Upper lobe of left lung (tissue), 6 donors: ENCODE measurements at regions not wholly inside any gene's neighbourhood (a gene's known extent, or its start where the extent isn't known, plus 50 kb on each side); places are given as distances from the start of the nearest gene placed in this dataset.

Experiments used
- ATAC-seq, 2 donors: fragments of 200-7000 bp; cut with Tn5 transposase; one replicate each; pipeline ENCODE4 v1.9.1; 2022; ENCODE audit warnings: mild to moderate bottlenecking in 2 of 2, moderate library complexity in 2 of 2; ENCODE audit not compliant: low FRiP score in 2 of 2
- DNase-seq, 2 donors: peaks; one replicate each; pipeline ENCODE4 v3.0.0-alpha.2; 2019 to 2020
- H3K27ac ChIP-seq, 4 donors: fragments of 200-600 bp; sonication (generic); one replicate each; pipeline ENCODE4 v1.5.1; 2016 to 2019
- H3K27me3 ChIP-seq, 4 donors: fragments of 200-600 bp; sonication (generic); one replicate each; pipeline ENCODE4 v1.5.1; 2017 to 2019
- H3K36me3 ChIP-seq, 4 donors: fragments of 200-600 bp; sonication (generic); one replicate each; pipeline ENCODE4 v1.5.1; 2016 to 2019
- H3K4me1 ChIP-seq, 4 donors: fragments of 200-600 bp; sonication (generic); one replicate each; pipeline ENCODE4 v1.5.1; 2018 to 2019
- H3K4me3 ChIP-seq, 4 donors: fragments of 200-600 bp; sonication (generic); one replicate each; pipeline ENCODE4 v1.5.1; 2017 to 2019; ENCODE audit warnings: mild to moderate bottlenecking in 2 of 4, moderate library complexity in 1 of 4
- H3K9me3 ChIP-seq, 4 donors: fragments of 200-600 bp; sonication (generic); one replicate each; pipeline ENCODE4 v1.5.1; 2018 to 2019
- CTCF ChIP-seq, 6 experiments: fragments of 450-650 bp in 4 of 6; fragments of 200-600 bp in 2 of 6; sonication (generic) in 2 of 6; IDR thresholded peaks; one replicate each; pipeline ENCODE4 v1.5.1; 2016 to 2019; ENCODE audit warnings: antibody characterized with exemption in 6 of 6
- EP300 ChIP-seq, 4 donors: sonication (generic); formaldehyde crosslinking; IDR thresholded peaks; one replicate each; pipeline ENCODE4 v1.5.1; 2017; ENCODE audit warnings: antibody characterized with exemption in 4 of 4, control low read depth in 2 of 4
- POLR2A ChIP-seq, 4 donors: fragments of 450-650 bp; IDR thresholded peaks; one replicate each; pipeline ENCODE4 v1.5.1; 2016 to 2017; ENCODE audit warnings: antibody characterized with exemption in 4 of 4, mild to moderate bottlenecking in 2 of 4
- POLR2AphosphoS5 ChIP-seq, 2 donors: sonication (generic); formaldehyde crosslinking; IDR thresholded peaks; one replicate each; pipeline ENCODE4 v1.5.1; 2017; ENCODE audit warnings: antibody characterized with exemption in 2 of 2
- WGBS, 2 donors: methylation state at CpG; one replicate each; pipeline ENCODE4 v1.1.5; 2017 to 2018; 5-methylcytosine and 5-hydroxymethylcytosine counted together
- donor health status: DM: no; HTN: no; CAD: no; lungs with moderate emphysema.
- donor health status: DM: no; HTN: yes; CAD: no; lungs with severe emphysema.

GRCh38 chr4:100657187-100657586 is 139.4 kb upstream of the EMCN start:
- no peak for ATAC-seq
- TF ChIP-seq EP300 (IDR thresholded peaks at IDR 0.05) = no peak
- no peak for TF ChIP-seq POLR2AphosphoS5 (IDR thresholded peaks at IDR 0.05)
- no peak for TF ChIP-seq POLR2A (IDR thresholded peaks at IDR 0.05)
- TF ChIP-seq CTCF (IDR thresholded peaks at IDR 0.05) = no peak
- H3K4me3 ChIP-seq = no peak overlapping the region

GRCh38 chr4:100651499-100652175 is 133.8 kb upstream of the EMCN start:
- WGBS, 2 donors = 66 to 68% methylated on average over 3 of the region's 3 CpGs

More at GRCh38 chr4:100657187-100657586, 139.4 kb upstream of the EMCN start:
- no peaks in the 10 kb centered on the region for H3K36me3 ChIP-seq
- H3K27me3 ChIP-seq = no peaks in the 10 kb centered on the region
- peaks cover 0 to 2% (median 0%) of the 10 kb centered on the region in 4 donors for H3K4me1 ChIP-seq
- no peak for DNase-seq
- H3K27ac ChIP-seq = peak overlapping the region in 1 of 4 donors; percentile 46
- H3K9me3 ChIP-seq = no peaks in the 10 kb centered on the region

GRCh38 chr4:100649417-100649816 is 131.6 kb upstream of the EMCN start:
- no peaks in the 10 kb centered on the region for H3K36me3 ChIP-seq
- ATAC-seq = no peak
- DNase-seq = no peak
- no peak overlapping the region for H3K4me3 ChIP-seq
- 61 to 65% methylated on average over 1 of the region's 1 CpG for WGBS, 2 donors
- no peaks in the 10 kb centered on the region for H3K27me3 ChIP-seq
- peak overlapping the region in 1 of 4 donors; percentile 48 for H3K27ac ChIP-seq
- H3K4me1 ChIP-seq = peaks cover 0 to 7% (median 0%) of the 10 kb centered on the region in 4 donors
- TF ChIP-seq EP300 (IDR thresholded peaks at IDR 0.05) (peak in 1 of 4 donors; percentile 38), CTCF (IDR thresholded peaks at IDR 0.05) (no peak)
- H3K9me3 ChIP-seq = no peaks in the 10 kb centered on the region

More at GRCh38 chr4:100651499-100652175, 133.8 kb upstream of the EMCN start:
- DNase-seq (no peak), ATAC-seq (peak in 1 of 2 donors; percentile 31)
- H3K27ac ChIP-seq = no peak overlapping the region
- no peaks in the 10 kb centered on the region for H3K36me3 ChIP-seq
- no peak overlapping the region for H3K4me3 ChIP-seq
- H3K27me3 ChIP-seq = no peaks in the 10 kb centered on the region
- H3K4me1 ChIP-seq = peaks cover 0 to 7% (median 0%) of the 10 kb centered on the region in 4 donors
- no peaks in the 10 kb centered on the region for H3K9me3 ChIP-seq
- TF ChIP-seq CTCF (IDR thresholded peaks at IDR 0.05) = no peak
- TF ChIP-seq POLR2AphosphoS5 (IDR thresholded peaks at IDR 0.05) = no peak
- no peak for TF ChIP-seq EP300 (IDR thresholded peaks at IDR 0.05)
- TF ChIP-seq POLR2A (IDR thresholded peaks at IDR 0.05) = no peak

- H3K27ac ChIP-seq = no peak overlapping the region
- H3K4me3 ChIP-seq = no peak overlapping the region
- no peaks in the 10 kb centered on the region for H3K9me3 ChIP-seq
- H3K4me1 ChIP-seq = peaks cover 0 to 7% (median 0%) of the 10 kb centered on the region in 4 donors
- H3K27me3 ChIP-seq = no peaks in the 10 kb centered on the region
- ATAC-seq (no peak), DNase-seq (no peak)
- H3K36me3 ChIP-seq = no peaks in the 10 kb centered on the region
- WGBS, 2 donors = 80 to 85% methylated on average over 3 of the region's 3 CpGs
- TF ChIP-seq CTCF (IDR thresholded peaks at IDR 0.05) (no peak), POLR2A (IDR thresholded peaks at IDR 0.05) (no peak), POLR2AphosphoS5 (IDR thresholded peaks at IDR 0.05) (no peak), EP300 (IDR thresholded peaks at IDR 0.05) (no peak)
Measured at GRCh38 chr4:100644150-100644549, 126.3 kb upstream of the EMCN start.

GRCh38 chr4:100641336-100641735 is 123.5 kb upstream of the EMCN start:
- no peak overlapping the region for H3K4me3 ChIP-seq
- no peaks in the 10 kb centered on the region for H3K36me3 ChIP-seq
- H3K27ac ChIP-seq = no peak overlapping the region
- ATAC-seq (no peak), DNase-seq (no peak)
- peaks cover 0 to 2% (median 0%) of the 10 kb centered on the region in 4 donors for H3K9me3 ChIP-seq
- no peak for TF ChIP-seq EP300 (IDR thresholded peaks at IDR 0.05)
- TF ChIP-seq CTCF (IDR thresholded peaks at IDR 0.05) = no peak
- TF ChIP-seq POLR2AphosphoS5 (IDR thresholded peaks at IDR 0.05) = no peak
- no peak for TF ChIP-seq POLR2A (IDR thresholded peaks at IDR 0.05)
- H3K4me1 ChIP-seq = no peaks in the 10 kb centered on the region
- H3K27me3 ChIP-seq = no peaks in the 10 kb centered on the region
